ENCODE measurements at regions not wholly inside any gene's neighbourhood (a gene's known extent, or its start where the extent isn't known, plus 50 kb on each side); places are given as distances from the start of the nearest gene placed in this dataset.
"Not testable (repeated sequence)": the region's sequence is repeated elsewhere in the genome, so short reads cannot be mapped to it uniquely, and the experiment has no call there.

DNA sequence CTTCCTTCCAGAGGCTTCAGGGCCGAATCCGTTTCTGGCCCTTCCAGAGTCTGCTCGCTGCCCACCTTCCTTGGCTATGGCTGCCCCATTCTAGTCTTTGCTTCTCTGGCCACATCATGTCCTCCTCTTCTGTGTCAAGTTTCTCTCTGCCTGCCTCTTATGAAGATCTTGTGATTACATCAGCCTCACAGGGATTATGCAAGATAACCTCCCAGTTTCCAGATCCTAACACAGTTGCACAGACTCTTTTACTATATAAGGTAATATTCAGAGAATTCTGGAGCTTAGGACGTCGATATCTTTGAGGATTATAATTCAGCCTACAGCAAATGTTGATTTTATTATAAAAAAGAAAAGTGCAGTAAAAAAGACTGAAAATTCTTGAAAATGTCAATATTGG is 52.1 kb downstream of the NPIPB11 start:
- TF ChIP-seq, protein P1, sequence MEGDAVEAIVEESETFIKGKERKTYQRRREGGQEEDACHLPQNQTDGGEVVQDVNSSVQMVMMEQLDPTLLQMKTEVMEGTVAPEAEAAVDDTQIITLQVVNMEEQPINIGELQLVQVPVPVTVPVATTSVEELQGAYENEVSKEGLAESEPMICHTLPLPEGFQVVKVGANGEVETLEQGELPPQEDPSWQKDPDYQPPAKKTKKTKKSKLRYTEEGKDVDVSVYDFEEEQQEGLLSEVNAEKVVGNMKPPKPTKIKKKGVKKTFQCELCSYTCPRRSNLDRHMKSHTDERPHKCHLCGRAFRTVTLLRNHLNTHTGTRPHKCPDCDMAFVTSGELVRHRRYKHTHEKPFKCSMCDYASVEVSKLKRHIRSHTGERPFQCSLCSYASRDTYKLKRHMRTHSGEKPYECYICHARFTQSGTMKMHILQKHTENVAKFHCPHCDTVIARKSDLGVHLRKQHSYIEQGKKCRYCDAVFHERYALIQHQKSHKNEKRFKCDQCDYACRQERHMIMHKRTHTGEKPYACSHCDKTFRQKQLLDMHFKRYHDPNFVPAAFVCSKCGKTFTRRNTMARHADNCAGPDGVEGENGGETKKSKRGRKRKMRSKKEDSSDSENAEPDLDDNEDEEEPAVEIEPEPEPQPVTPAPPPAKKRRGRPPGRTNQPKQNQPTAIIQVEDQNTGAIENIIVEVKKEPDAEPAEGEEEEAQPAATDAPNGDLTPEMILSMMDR (IDR thresholded peaks at IDR 0.05 in 4 of 5, conservative IDR thresholded peaks at IDR 0.05 in 1 of 5): not testable (repeated sequence)
- not testable (repeated sequence) for TF ChIP-seq POLR2A (IDR thresholded peaks at IDR 0.05)

Data from gastrocnemius medialis (tissue), 4 donors.